Adrenal gland (tissue), 9 donors: ENCODE measurements at regions not wholly inside any gene's neighbourhood (a gene's known extent, or its start where the extent isn't known, plus 50 kb on each side); places are given as distances from the start of the nearest gene placed in this dataset.
A peak's percentile ranks its signal among the peaks of the same experiment; 100 is the strongest.

Experiments
- DNase-seq, 7 donors: peaks; one replicate each; pipeline ENCODE4 v3.0.0-alpha.2; 2019 to 2020
- H3K27ac ChIP-seq, 5 donors: fragments of 200-600 bp; sonication (generic) in 4 of 5; 1 replicate in 3 of 5; 2 replicates in 2 of 5; pipeline versions ENCODE4 v1.5.1 to v1.8.0; 2016 to 2020; ENCODE audit warnings: mild to moderate bottlenecking in 1 of 5
- H3K27me3 ChIP-seq: fragments of 200-600 bp; 2 replicates; pipeline ENCODE4 v1.8.0; 2021
- H3K36me3 ChIP-seq, 2 donors: fragments of 200-600 bp; replicated peaks in 1 of 2; 1 replicate in 1 of 2; 2 replicates in 1 of 2; pipeline versions ENCODE4 v1.5.1 to v1.8.0; 2018 to 2022
- H3K4me1 ChIP-seq, 2 donors: fragments of 200-600 bp; replicated peaks in 1 of 2; 1 replicate in 1 of 2; 2 replicates in 1 of 2; pipeline versions ENCODE4 v1.5.1 to v1.8.0; 2018 to 2021
- H3K4me3 ChIP-seq, 4 donors: fragments of 200-600 bp; sonication (generic) in 3 of 4; one replicate each; pipeline ENCODE4 v1.5.1; 2016 to 2018
- H3K9me3 ChIP-seq, 3 donors: fragments of 200-600 bp; sonication (generic) in 1 of 3; replicated peaks in 1 of 3; 1 replicate in 2 of 3; 2 replicates in 1 of 3; pipeline versions ENCODE4 v1.5.1 to v1.8.0; 2016 to 2021
- CTCF ChIP-seq, 6 experiments: fragments of 450-650 bp in 4 of 6; fragments of 200-600 bp in 2 of 6; sonication (generic) in 1 of 6; IDR thresholded peaks; 1 replicate in 5 of 6; 2 replicates in 1 of 6; pipeline versions ENCODE4 v1.5.1 to v1.8.0; 2016 to 2021; ENCODE audit warnings: antibody characterized with exemption in 6 of 6, mild to moderate bottlenecking in 2 of 6, moderate library complexity in 1 of 6
- POLR2A ChIP-seq, 2 donors: fragments of 450-650 bp; IDR thresholded peaks; one replicate each; pipeline ENCODE4 v1.6.1; 2017; ENCODE audit warnings: antibody characterized with exemption in 2 of 2, mild to moderate bottlenecking in 2 of 2, moderate library complexity in 1 of 2
- WGBS, 4 donors: extraction: QIAGEN DNeasy Blood & Tissue Kit in 2 of 4; methylation state at CpG; one replicate each; pipeline versions ENCODE4 v1.1.5 to v1.1.7; 2013 to 2017; 5-methylcytosine and 5-hydroxymethylcytosine counted together
- intact Hi-C, 2 donors: fragments of 100-400 bp; cut with DNase I; formaldehyde crosslinking; loops; one replicate each; pipeline versions ENCODE4 v1.14.1 to v1.15.0; 2022 to 2023
- donor health status: healthy with polysubstance abuse.
- donor health status: Bipolar disorder and iron deficiency.
- donor health status: DM: yes; HTN: yes; CAD: no.
- donor health status: DM: no; HTN: no; CAD: no.
- donor health status: DM: no; HTN: no; CAD: no.

- no peaks in the 10 kb centered on the region for H3K27me3 ChIP-seq
- no peak for DNase-seq
These were observed 72.5 kb upstream of the KCTD7 start for GRCh38 chr7:66556177-66556548.

DNA sequence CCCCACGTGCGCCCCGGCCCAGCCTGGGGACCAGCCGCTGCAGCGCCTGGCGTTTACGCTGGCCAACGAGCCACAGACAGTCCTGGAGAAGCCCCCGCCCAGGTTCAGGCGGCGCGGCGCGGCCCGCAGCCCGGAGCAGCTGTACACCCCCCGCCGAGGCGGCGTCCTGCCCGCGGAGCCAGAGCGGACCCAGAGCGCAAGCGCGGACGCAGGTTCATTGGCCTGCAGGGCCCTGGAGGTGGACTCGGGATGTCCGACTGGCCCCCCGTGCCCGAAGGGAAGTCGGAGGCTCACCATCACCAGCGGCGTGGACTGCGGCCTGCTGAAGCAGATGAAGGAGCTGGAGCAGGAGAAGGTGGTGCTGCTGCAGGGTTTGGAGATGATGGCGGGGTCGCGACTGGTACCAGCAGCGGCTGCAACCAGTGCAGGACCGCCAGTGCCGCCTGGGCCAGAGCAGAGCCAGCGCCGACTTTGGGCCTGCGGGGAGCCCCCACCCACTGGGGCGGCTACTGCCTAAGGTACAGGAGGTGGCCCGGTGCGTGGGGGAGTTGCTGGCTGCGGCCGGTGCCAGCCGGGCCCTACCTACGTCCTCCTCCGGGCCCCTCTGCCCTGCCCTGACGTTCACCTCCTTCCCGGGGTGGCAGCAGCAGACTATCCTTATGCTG lies 72.0 kb upstream of the KCTD7 start:
- H3K36me3 ChIP-seq, result peaks cover 0 to 29% of the 10 kb centered on the region in 2 donors

More at GRCh38 chr7:66556177-66556548, 72.5 kb upstream of the KCTD7 start:
- H3K27ac ChIP-seq, result no peak overlapping the region
- peaks cover 0 to 10% of the 10 kb centered on the region in 2 donors for H3K4me1 ChIP-seq
- TF ChIP-seq POLR2A (IDR thresholded peaks at IDR 0.05) (no peak), CTCF (IDR thresholded peaks at IDR 0.05) (no peak)
- H3K36me3 ChIP-seq, result peaks cover 0 to 34% of the 10 kb centered on the region in 2 donors
- WGBS, 4 donors, result 93 to 97% (median 97%) methylated on average over 12 to 41 of the region's 41 CpGs
- H3K9me3 ChIP-seq, result no peaks in the 10 kb centered on the region
- intact Hi-C loops, result no loop called here
- no peak overlapping the region for H3K4me3 ChIP-seq

DNA sequence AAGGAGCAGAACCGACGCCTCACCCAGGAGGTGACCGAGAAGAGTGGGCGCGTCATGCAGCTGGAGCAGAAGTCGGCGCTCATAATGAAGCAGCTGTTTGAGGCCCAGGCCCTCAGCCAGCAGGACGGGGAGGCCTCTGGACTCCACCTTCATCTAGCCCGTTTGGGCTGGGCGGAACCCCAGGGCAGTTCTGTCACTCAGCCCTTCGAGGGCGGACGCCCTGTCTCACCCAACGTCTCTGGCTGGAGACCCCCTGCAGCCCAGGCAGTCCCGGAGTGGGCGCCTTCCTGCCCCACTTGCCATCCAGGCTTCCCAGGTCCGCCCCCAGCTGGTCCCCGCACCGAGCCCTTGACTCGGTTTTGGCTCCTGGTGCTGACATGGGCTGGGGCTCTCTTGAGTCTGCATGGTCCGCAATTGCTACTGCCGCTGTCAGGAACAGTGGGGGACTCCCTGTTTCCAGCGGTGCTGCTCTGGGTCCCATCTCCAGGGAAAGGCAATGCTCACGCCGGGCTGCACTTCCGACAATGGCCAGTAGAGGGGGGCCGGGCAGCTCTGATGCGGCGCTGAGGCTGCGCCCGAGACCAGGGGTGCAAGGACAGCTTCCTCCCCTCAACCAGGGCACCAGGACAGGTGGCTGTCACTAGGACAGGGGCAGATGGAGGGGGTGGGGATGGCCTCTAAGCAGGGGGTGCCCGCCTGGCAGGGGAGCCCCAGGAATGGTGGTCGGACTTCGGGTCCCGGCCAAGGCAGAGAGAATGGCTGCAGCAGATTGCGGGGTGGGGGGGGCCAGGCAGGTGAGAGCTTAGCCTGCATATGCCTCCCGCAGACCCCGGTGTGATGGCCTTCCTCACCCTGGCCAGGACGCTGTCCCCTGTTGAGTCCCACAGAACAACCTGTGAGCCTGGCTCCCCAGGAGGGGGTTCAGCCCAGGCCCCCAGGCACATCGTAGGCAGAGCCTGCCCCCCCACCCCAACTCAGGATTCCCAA lies 71.2 kb upstream of the KCTD7 start:
- intact Hi-C loops, result no loop called here
- no peak overlapping the region for H3K4me3 ChIP-seq
- peaks cover 0 to 20% of the 10 kb centered on the region in 2 donors for H3K36me3 ChIP-seq
- peak; percentile 62 to 85 (median 79) for DNase-seq
- H3K27ac ChIP-seq, result no peak overlapping the region
- peaks cover 0 to 10% of the 10 kb centered on the region in 2 donors for H3K4me1 ChIP-seq
- no peaks in the 10 kb centered on the region for H3K9me3 ChIP-seq
- TF ChIP-seq POLR2A (IDR thresholded peaks at IDR 0.05), result no peak
- peak; percentile 93 to 98 (median 94) for TF ChIP-seq CTCF (IDR thresholded peaks at IDR 0.05)
- no peaks in the 10 kb centered on the region for H3K27me3 ChIP-seq
- 45 to 54% (median 48%) methylated on average over 14 to 40 of the region's 40 CpGs for WGBS, 4 donors

More for the DNA sequence above, 72.0 kb upstream of the KCTD7 start:
- DNase-seq, result peak in 1 of 7 donors; percentile 48
- intact Hi-C loops, result no loop called here
- WGBS, 4 donors, result 93 to 96% (median 95%) methylated on average over 25 to 54 of the region's 54 CpGs
- Histone ChIP-seq H3K4me1 (peaks cover 0 to 10% of the 10 kb centered on the region in 2 donors), H3K9me3 (no peaks in the 10 kb centered on the region), H3K27me3 (no peaks in the 10 kb centered on the region), H3K4me3 (no peak overlapping the region), H3K27ac (no peak overlapping the region)
- no peak for TF ChIP-seq POLR2A (IDR thresholded peaks at IDR 0.05)
- no peak for TF ChIP-seq CTCF (IDR thresholded peaks at IDR 0.05)

GRCh38 chr7:66558201-66558641 lies 70.5 kb upstream of the KCTD7 start:
- Histone ChIP-seq H3K9me3 (no peaks in the 10 kb centered on the region), H3K36me3 (peaks cover 0 to 13% of the 10 kb centered on the region in 2 donors), H3K4me1 (peaks cover 0 to 10% of the 10 kb centered on the region in 2 donors), H3K27me3 (no peaks in the 10 kb centered on the region), H3K27ac (peak overlapping the region in 3 of 5 donors; percentile 49 to 76 (median 56)), H3K4me3 (no peak overlapping the region)
- TF ChIP-seq POLR2A (IDR thresholded peaks at IDR 0.05) (no peak), CTCF (IDR thresholded peaks at IDR 0.05) (no peak)
- intact Hi-C loops, result no loop called here
- 69 to 75% (median 71%) methylated on average over 4 to 8 of the region's 8 CpGs; no CpG with 5 or more reads in 1 of the 4 donors for WGBS, 4 donors
- DNase-seq, result no peak
